Rectal smooth muscle tissue (tissue), 1 donor: ENCODE measurements at regions not wholly inside any gene's neighbourhood (a gene's known extent, or its start where the extent isn't known, plus 50 kb on each side); places are given as distances from the start of the nearest gene placed in this dataset.
"Not testable (repeated sequence)": the region's sequence is repeated elsewhere in the genome, so short reads cannot be mapped to it uniquely, and the experiment has no call there.

Source experiments
- H3K27ac ChIP-seq: one replicate; pipeline ENCODE4 v1.7.0; 2013; ENCODE audit warnings: low read depth, low read length, inconsistent platforms
- H3K27me3 ChIP-seq: one replicate; pipeline ENCODE4 v1.7.0; 2013; ENCODE audit warnings: low read length; ENCODE audit not compliant: control insufficient read depth, insufficient read depth
- H3K36me3 ChIP-seq: one replicate; pipeline ENCODE4 v1.7.0; 2013; ENCODE audit warnings: low read length; ENCODE audit not compliant: control insufficient read depth, insufficient read depth
- H3K4me1 ChIP-seq: one replicate; pipeline ENCODE4 v1.7.0; 2013; ENCODE audit warnings: low read length; ENCODE audit not compliant: control insufficient read depth, insufficient read depth
- H3K4me3 ChIP-seq: one replicate; pipeline ENCODE4 v1.7.0; 2013; ENCODE audit warnings: low read length
- H3K9ac ChIP-seq: one replicate; pipeline ENCODE4 v1.7.0; 2013; ENCODE audit warnings: low read length

GRCh38 chr2:123640685-123641335 lies 384.3 kb upstream of the CNTNAP5 start:
- Histone ChIP-seq H3K27me3 (no peaks in the 10 kb centered on the region), H3K27ac (no peak overlapping the region)

DNA sequence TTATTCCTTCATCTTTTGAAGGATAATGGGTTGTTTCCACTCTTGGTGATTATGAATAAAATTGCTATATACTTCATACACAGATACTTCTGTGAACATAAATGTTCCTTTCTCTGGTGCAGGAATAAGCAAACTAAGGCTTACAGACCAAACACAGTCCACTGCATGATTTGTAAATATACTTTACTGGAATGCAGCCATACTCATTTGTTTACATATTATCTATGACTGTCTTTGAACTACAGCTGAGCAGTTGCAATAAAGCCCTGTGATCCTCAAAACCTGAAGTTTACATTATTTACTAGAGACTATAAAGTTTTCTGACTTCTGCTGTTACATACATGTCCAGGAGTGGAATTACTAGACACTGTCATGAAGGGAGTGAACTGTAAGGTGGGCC lies 381.0 kb upstream of the CNTNAP5 start:
- Histone ChIP-seq H3K4me3 (no peak overlapping the region), H3K27me3 (no peaks in the 10 kb centered on the region), H3K27ac (no peak overlapping the region), H3K9ac (no peak overlapping the region), H3K36me3 (no peaks in the 10 kb centered on the region), H3K4me1 (no peaks in the 10 kb centered on the region)

More at GRCh38 chr2:123640685-123641335, 384.3 kb upstream of the CNTNAP5 start:
- Histone ChIP-seq H3K4me1 (no peaks in the 10 kb centered on the region), H3K9ac (no peak overlapping the region), H3K36me3 (no peaks in the 10 kb centered on the region), H3K4me3 (no peak overlapping the region)

DNA sequence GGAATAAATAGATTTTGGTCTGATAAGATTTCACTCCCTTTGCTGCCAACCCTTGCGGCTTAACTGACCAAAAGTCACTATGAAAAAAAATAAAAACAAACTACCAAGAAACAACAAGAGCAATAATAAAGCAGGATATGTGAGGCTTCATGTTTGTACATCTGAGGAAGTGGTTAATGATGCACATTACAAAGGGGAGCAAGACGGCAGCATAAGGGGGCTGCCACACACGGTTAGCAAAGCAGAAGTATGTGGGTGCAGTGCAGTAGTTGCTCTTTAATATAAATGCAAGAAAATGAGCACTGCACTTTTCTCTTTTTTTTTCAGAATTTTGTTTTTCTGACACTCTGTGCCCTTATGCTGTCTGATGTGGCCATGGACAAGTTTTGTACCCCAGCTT lies 377.1 kb upstream of the CNTNAP5 start:
- H3K9ac ChIP-seq: no peak overlapping the region

DNA sequence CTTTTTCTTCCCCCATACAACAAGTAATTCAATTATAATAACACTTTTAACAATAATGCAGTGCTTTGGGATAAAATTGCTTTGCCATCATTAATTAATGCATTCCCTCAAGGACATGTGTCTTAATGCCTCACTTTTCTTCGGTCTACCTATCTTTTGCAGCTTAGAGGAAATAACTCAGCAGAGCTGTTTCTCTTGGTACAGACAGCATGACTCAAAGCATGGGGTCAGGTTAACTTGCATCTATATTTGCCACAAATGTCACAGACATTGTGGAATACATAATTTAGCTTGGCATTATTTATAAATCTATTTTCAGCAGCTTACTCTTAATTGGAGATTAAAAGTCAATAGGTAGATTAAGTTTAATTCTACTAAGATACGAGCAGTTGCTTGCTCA lies 376.1 kb upstream of the CNTNAP5 start:
- Histone ChIP-seq H3K4me3 (no peak overlapping the region), H3K4me1 (no peaks in the 10 kb centered on the region), H3K36me3 (no peaks in the 10 kb centered on the region), H3K27me3 (no peaks in the 10 kb centered on the region), H3K9ac (no peak overlapping the region), H3K27ac (no peak overlapping the region)

More for the DNA sequence above, 377.1 kb upstream of the CNTNAP5 start:
- no peaks in the 10 kb centered on the region for H3K4me1 ChIP-seq
- no peak overlapping the region for H3K4me3 ChIP-seq
- H3K36me3 ChIP-seq: no peaks in the 10 kb centered on the region
- no peak overlapping the region for H3K27ac ChIP-seq
- H3K27me3 ChIP-seq: no peaks in the 10 kb centered on the region

- no peaks in the 10 kb centered on the region for H3K27me3 ChIP-seq
- no peak overlapping the region for H3K4me3 ChIP-seq
- no peak overlapping the region for H3K9ac ChIP-seq
- no peaks in the 10 kb centered on the region for H3K36me3 ChIP-seq
- no peaks in the 10 kb centered on the region for H3K4me1 ChIP-seq
- no peak overlapping the region for H3K27ac ChIP-seq
Observed at GRCh38 chr2:123651151-123651550, 373.9 kb upstream of the CNTNAP5 start.

- Histone ChIP-seq H3K27ac (no peak overlapping the region), H3K27me3 (no peaks in the 10 kb centered on the region), H3K4me1 (no peaks in the 10 kb centered on the region), H3K4me3 (no peak overlapping the region), H3K9ac (no peak overlapping the region), H3K36me3 (no peaks in the 10 kb centered on the region)
Observed at GRCh38 chr2:123652320-123652719, 372.8 kb upstream of the CNTNAP5 start.

DNA sequence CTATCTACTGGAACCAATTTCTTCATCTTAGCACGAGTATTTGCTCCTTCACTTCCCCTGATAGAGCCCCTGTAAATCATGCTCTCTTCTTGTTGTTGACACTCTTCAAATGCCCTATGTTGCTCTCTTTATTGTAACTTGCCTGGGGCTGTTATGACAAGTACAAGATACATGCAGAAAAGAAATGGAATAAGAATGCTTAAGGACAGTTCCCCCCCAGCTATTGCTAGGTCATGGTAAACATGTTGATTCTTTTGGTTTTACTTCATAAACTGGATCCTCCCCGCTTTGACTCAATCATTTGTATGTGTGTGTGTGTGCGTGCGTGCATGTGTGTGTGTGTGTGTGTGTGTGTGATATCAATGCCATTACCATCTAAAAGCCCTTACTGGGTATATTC lies 368.5 kb upstream of the CNTNAP5 start:
- Histone ChIP-seq H3K27me3 (no peaks in the 10 kb centered on the region), H3K36me3 (no peaks in the 10 kb centered on the region), H3K4me3 (no peak overlapping the region), H3K4me1 (no peaks in the 10 kb centered on the region), H3K27ac (no peak overlapping the region), H3K9ac (no peak overlapping the region)

DNA sequence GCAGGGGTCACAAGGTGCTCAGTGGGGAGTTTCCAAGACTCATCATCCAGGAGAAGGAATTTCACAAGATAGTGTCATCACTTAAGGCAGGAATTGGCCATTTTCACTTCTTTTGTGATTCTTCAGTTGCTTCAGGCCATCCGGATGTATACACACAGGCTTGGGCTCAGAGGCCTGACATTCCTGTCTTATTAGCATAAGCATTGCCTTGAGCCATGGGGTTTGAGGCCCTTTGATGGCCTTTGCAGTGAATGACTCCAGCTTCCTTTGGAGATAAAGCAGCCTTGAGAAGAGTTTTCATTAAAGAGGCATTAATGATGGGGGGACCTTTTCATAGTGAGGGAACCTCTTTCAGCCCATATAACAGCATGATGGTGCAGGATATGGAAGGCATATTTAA lies 366.0 kb upstream of the CNTNAP5 start:
- Histone ChIP-seq H3K27ac (no peak overlapping the region), H3K4me3 (no peak overlapping the region), H3K9ac (no peak overlapping the region), H3K36me3 (no peaks in the 10 kb centered on the region), H3K27me3 (no peaks in the 10 kb centered on the region), H3K4me1 (no peaks in the 10 kb centered on the region)

DNA sequence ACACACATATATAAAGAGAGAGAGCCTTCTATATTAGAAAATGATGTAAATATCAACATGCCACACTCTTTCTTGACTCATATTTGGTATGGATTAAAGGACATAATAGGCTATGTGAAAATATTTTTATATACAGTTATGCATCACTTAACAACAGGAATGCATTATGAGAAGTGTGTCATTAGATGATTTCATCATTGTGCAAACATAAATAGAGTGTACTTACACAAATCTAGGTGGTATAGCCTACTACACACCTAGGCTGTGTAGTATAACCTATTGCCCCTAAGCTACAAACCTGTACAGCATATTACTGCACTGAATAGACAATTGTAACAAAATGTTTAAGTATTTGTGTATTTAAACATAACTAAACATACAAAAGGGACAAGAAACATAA lies 354.8 kb upstream of the CNTNAP5 start:
- H3K9ac ChIP-seq: no peak overlapping the region
- no peaks in the 10 kb centered on the region for H3K36me3 ChIP-seq
- H3K27me3 ChIP-seq: no peaks in the 10 kb centered on the region
- H3K4me1 ChIP-seq: no peaks in the 10 kb centered on the region
- no peak overlapping the region for H3K4me3 ChIP-seq
- H3K27ac ChIP-seq: no peak overlapping the region

GRCh38 chr2:123683797-123684196 lies 341.3 kb upstream of the CNTNAP5 start:
- not testable (repeated sequence) for H3K36me3 ChIP-seq, H3K9ac ChIP-seq, H3K27me3 ChIP-seq, H3K4me1 ChIP-seq, H3K4me3 ChIP-seq, H3K27ac ChIP-seq

- no peaks in the 10 kb centered on the region for H3K4me1 ChIP-seq
- no peak overlapping the region for H3K27ac ChIP-seq
- no peaks in the 10 kb centered on the region for H3K36me3 ChIP-seq
- no peak overlapping the region for H3K9ac ChIP-seq
- no peaks in the 10 kb centered on the region for H3K27me3 ChIP-seq
- H3K4me3 ChIP-seq: no peak overlapping the region
Observed at GRCh38 chr2:123687064-123687463, 338.0 kb upstream of the CNTNAP5 start.

DNA sequence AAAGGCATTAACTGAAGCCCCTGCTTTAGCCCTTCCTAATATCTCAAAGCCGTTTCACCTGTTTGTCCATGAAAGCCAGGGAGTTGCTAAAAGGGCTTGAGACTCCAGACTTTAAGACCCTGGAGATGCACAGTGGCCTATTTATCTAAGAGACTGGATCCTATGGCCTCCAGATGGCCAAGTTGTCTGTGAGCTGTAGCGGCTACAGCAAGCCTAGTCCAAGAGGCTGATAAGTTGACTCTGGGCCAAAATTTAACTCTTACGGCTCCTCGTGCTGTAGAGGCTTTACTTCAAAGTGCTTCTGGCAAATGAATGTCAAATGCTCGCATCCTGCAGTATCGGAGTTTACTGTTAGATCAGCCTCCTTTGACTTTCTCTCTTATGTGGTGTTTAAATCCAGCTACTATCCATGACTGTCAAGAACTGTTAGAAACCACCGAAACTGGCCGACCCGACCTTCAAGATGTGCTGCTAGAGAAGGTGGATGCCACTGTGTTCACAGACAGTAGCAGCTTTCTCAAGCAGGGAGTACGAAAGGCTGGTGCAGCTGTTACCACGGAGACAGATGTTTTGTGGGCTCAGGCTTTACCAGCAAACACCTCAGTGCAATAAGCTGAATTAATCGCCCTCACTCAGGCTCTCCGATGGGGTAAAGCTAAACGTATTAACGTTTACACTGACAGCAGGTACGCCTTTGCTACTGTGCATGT lies 336.7 kb upstream of the CNTNAP5 start:
- no peaks in the 10 kb centered on the region for H3K36me3 ChIP-seq
- no peak overlapping the region for H3K4me3 ChIP-seq
- H3K27ac ChIP-seq: no peak overlapping the region
- H3K4me1 ChIP-seq: no peaks in the 10 kb centered on the region
- H3K9ac ChIP-seq: no peak overlapping the region
- no peaks in the 10 kb centered on the region for H3K27me3 ChIP-seq

GRCh38 chr2:123692121-123692520 lies 333.0 kb upstream of the CNTNAP5 start:
- H3K36me3 ChIP-seq: no peaks in the 10 kb centered on the region
- H3K27me3 ChIP-seq: no peaks in the 10 kb centered on the region
- H3K4me1 ChIP-seq: no peaks in the 10 kb centered on the region
- H3K4me3 ChIP-seq: no peak overlapping the region
- H3K9ac ChIP-seq: no peak overlapping the region
- H3K27ac ChIP-seq: no peak overlapping the region
